Suprapubic skin (tissue), 4 donors: ENCODE measurements at regions not wholly inside any gene's neighbourhood (a gene's known extent, or its start where the extent isn't known, plus 50 kb on each side); places are given as distances from the start of the nearest gene placed in this dataset.

Experiments used
- DNase-seq, 2 donors: peaks; one replicate each; pipeline ENCODE4 v3.0.0-alpha.2; 2019; ENCODE audit warnings: low spot score in 2 of 2
- H3K27ac ChIP-seq: fragments of 200-600 bp; sonication (generic); one replicate; pipeline ENCODE4 v1.5.1; 2019
- H3K27me3 ChIP-seq: fragments of 200-600 bp; sonication (generic); one replicate; pipeline ENCODE4 v1.5.1; 2019
- H3K36me3 ChIP-seq: fragments of 200-600 bp; sonication (generic); one replicate; pipeline ENCODE4 v1.5.1; 2019
- H3K4me1 ChIP-seq: fragments of 200-600 bp; sonication (generic); one replicate; pipeline ENCODE4 v1.5.1; 2019
- H3K4me3 ChIP-seq: fragments of 200-600 bp; sonication (generic); one replicate; pipeline ENCODE4 v1.5.1; 2019; ENCODE audit warnings: mild to moderate bottlenecking
- H3K9me3 ChIP-seq: fragments of 200-600 bp; sonication (generic); one replicate; pipeline ENCODE4 v1.5.1; 2019
- CTCF ChIP-seq, 2 donors: fragments of 200-600 bp in 1 of 2; fragments of 450-650 bp in 1 of 2; sonication (generic) in 1 of 2; IDR thresholded peaks; one replicate each; pipeline ENCODE4 v1.5.1; 2016 to 2019; ENCODE audit warnings: antibody characterized with exemption in 2 of 2, mild to moderate bottlenecking in 1 of 2, moderate library complexity in 1 of 2
- EP300 ChIP-seq: sonication (generic); formaldehyde crosslinking; IDR thresholded peaks from one replicate; pipeline ENCODE4 v1.6.1; 2017; ENCODE audit warnings: antibody characterized with exemption
- POLR2A ChIP-seq, 2 donors: fragments of 450-650 bp; IDR thresholded peaks; one replicate each; pipeline ENCODE4 v1.6.1; 2017; ENCODE audit warnings: antibody characterized with exemption in 2 of 2, mild to moderate bottlenecking in 2 of 2, moderate library complexity in 2 of 2
- POLR2AphosphoS5 ChIP-seq, 3 donors: sonication (generic); formaldehyde crosslinking; IDR thresholded peaks; one replicate each; pipeline ENCODE4 v1.6.1; 2017; ENCODE audit warnings: antibody characterized with exemption in 3 of 3
- WGBS: methylation state at CpG from one replicate; pipeline ENCODE4 v1.1.5; 2018; 5-methylcytosine and 5-hydroxymethylcytosine counted together

GRCh38 chr4:143133977-143134376 is 50.7 kb upstream of the USP38 start:
- WGBS: 0% methylated on average over 1 of the region's 1 CpG
- no peak overlapping the region for H3K27ac ChIP-seq
- TF ChIP-seq POLR2AphosphoS5 (IDR thresholded peaks at IDR 0.05) (no peak), POLR2A (IDR thresholded peaks at IDR 0.05) (no peak), EP300 (no peak), CTCF (IDR thresholded peaks at IDR 0.05) (no peak)
- H3K9me3 ChIP-seq: no peaks in the 10 kb centered on the region
- H3K4me1 ChIP-seq: no peaks in the 10 kb centered on the region
- no peaks in the 10 kb centered on the region for H3K27me3 ChIP-seq
- DNase-seq: no peak
- no peak overlapping the region for H3K4me3 ChIP-seq
- no peaks in the 10 kb centered on the region for H3K36me3 ChIP-seq
